ENCODE measurements at regions not wholly inside any gene's neighbourhood (a gene's known extent, or its start where the extent isn't known, plus 50 kb on each side); places are given as distances from the start of the nearest gene placed in this dataset.

DNA sequence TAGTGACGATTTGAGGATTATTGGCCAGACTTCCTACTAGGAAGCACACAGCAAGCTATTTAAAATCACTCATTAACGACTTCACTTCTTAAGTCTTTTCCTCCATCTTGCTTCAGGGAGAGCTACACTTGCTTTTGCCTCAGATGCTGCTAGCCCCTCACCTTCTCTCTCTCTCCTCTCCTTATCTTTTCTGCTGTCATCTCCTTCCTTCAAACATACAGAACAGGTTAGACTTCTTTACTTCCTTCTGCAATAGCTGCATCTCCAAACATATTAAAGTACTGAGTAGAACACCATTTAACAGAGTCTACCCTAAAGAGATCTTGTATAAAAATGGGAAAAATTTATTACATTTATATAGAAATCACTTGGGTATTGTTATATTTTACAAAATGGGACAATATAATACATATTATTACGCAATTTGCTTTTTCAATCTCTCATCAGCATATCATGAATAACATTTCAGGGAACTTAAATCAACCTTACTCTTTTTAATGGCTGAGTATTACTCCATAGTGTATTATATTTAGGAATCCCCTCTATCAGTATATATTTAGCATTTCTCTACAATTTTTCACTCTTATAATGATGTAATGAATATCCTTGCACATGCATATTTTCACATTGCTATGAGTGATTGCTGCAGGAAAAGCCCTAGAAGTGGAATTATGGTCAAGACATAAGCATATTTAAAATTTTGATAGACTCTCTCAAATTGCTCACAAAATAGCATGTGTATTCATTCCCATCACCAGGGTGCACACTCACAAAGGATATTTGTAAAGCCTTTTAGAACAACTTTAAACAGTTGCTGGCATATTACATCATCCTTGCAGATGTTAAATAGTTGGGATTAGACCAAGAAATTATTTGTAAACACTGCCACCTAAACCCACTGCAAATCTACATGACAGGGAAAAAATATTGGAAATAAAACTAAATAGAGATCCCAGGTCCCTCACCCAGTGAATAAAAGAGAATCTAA, 164.5 kb upstream of the NFIB start:
- in situ Hi-C loops (cut with MboI; ENCODE audit: low sequenced_read_pairs) = no loop called here

DNA sequence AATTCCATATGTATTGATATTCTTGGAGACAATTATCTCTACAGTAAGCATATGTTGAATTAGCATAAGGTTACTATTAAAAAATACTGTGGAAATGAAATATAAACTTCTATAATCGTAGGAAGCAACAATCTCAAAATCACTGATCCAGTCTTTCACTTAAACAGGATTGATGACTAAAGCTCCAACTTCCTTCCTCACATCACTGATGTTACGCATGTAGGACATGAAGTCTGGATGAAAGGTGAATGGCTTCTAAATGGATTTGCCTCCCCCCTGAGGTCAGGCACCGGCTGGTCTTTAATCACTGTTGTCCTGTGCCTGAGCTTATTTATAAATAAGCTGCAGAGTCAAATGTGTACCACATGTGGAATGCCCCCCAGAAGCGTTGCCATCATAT, 157.1 kb upstream of the NFIB start:
- in situ Hi-C loops (cut with MboI; ENCODE audit: low sequenced_read_pairs) = no loop called here

DNA sequence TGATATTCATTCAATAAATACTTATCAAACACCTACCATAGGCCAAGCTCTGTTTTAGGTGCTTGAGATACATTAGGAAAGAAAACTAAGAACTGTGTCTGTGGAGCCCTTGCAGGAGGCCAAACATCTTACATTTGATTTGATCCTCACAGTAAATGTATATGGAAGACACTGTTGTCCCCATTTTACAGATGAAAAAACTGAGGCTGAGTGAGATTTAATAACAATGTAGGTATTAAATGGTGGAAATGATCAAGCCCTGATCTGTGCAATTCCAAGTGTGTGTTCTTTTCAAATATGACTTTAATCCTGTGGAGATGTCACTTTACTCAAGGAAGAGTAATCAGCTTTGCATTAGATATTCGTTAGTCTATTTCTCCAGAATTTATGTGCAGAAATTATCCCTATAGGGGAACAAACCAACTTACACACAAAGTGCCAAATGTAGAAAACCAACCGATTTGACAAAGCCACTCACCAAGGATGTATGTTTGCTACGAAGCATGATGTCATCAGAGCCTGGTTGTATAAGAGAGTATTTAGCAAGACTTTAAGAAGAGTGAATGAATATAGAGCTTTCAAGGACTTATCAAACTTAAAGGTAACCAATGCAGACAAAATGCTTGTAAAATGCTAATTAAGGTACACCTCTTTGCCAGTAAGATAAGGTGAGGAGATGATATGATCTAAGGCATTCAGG, 153.9 kb upstream of the NFIB start:
- in situ Hi-C loops (cut with MboI; ENCODE audit: low sequenced_read_pairs) = no loop called here

DNA sequence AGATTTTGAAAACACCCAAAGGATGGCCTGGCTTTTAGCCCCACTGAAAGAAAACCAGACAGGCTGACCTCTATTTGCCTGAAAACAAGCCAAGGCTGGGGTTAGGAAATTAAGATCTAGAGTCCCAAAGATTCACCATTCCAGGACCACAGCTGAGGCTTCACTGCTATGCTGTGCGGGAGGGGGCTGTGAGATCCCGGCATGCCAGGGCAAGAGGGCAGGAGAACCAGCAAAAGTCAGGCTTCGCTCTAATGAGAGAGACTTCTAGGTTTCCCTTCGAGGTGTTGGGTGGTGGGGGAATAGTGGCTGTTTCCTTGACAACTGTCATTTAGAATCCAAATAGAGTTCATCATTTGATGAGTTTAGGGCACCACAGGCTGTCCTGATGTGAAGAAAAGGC, 152.9 kb upstream of the NFIB start:
- in situ Hi-C loops (cut with MboI; ENCODE audit: low sequenced_read_pairs) = no loop called here

DNA sequence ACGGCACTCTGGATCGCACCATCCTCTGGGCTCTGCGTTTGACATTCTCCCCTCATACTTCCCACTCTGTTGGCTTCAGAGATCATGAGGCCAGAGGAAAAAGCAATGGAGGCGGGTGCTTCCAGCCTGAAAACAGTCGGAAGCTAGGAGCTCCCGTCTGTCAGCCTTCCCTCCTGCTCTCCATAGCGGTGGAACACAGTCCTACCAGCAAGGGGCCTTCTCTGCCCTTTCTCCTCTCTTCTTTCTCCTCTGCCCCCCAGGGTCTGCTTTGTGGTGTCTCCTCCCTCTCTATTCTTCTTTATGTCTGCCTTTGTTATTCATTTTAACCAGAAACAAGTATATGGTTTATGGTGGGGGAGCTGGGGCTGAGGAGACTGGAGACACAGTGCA, 152.5 kb upstream of the NFIB start:
- in situ Hi-C loops (cut with MboI; ENCODE audit: low sequenced_read_pairs) = no loop called here

DNA sequence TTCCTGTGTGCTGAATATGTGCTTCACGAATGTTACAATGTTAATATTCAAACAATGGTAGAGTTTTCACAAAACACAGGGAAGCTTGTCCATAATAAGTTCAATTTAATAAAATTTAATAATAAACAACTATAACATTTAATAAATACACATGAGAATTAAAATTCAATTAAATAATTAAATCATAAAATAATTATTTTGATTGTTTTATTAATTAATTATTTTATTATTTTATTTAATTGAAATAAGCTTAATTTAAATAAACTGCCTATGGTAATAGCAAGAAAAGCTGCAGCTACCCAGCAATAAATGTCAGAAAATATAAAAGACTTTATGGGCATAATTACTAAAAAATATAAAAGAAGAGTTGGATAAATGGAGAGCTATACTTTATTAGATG, 149.0 kb upstream of the NFIB start:
- in situ Hi-C loops (cut with MboI; ENCODE audit: low sequenced_read_pairs) = no loop called here

DNA sequence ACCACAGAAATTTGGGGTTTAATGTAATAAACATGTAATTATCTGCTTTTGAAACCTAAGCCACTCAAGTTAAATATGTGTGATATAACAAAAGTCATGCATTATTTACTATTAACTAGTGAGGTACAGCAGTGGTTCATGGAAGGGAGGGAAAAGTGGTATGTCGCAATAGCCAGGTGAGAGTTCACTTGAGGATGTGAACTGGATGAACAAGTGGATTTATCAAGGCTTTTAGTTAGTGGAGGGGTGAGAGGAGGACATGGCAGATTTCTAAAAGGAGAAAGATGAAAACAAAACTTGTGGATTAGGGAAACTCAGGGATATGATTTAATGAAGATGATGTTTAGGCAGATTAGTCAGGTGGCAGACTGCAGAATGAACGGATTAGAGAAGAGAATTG, 141.3 kb upstream of the NFIB start:
- in situ Hi-C loops (cut with MboI; ENCODE audit: low sequenced_read_pairs) = no loop called here

DNA sequence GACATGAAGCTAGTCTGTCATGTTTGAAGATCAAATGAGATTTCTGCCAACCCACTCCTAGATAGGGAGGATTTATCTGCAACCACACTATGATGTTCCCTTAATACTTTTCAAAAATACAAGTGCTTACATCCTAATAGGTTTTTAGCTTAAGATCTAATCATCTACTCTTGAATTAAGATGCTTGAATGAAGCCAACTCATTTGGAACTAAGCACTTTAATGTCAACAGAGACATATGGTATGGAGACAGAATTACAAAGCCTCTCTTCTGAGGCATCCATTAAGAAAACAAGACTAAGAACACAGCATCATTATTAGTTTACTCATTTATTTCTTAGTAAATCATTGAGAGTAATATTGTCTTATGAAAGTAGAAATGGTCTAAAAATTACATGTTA, 139.3 kb upstream of the NFIB start:
- in situ Hi-C loops (cut with MboI; ENCODE audit: low sequenced_read_pairs) = no loop called here

DNA sequence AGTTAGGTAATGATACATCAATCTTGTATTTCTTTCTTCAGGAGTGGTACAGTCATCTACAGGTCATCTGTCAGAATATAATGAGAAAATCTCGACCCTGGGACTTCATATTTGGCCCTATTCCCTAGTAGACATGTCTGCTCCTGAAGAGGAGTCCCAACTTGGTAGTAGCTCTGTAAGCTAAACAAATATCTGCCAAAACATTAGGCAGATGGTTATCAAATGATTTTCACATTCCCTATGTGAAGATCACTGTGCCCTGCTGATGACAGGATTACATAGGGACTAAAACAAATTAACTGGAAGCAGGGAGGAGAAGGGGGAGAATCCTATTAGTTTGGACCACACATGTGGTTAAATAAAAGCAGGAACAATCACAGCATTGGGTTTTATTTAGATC, 138.6 kb upstream of the NFIB start:
- in situ Hi-C loops (cut with MboI; ENCODE audit: low sequenced_read_pairs) = no loop called here

DNA sequence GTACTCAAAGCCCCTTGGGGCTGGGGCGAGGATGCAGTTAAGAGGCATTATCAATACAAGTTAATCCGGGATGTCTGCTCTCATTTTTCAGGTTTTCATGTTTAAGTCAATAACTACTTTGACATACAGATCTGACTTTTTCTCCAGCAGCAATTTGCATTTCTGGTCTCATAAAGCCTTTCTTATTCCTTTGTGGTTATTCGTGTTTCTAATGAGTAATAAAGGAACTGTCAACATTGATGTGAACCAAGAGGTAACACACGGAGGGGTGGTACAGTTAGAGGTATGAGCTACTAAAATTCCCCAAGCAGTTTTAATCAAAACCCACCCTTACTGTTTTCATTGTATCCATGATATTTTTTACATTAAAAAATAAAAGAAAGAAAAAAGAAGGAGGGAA, 138.0 kb upstream of the NFIB start:
- in situ Hi-C loops (cut with MboI; ENCODE audit: low sequenced_read_pairs) = no loop called here

DNA sequence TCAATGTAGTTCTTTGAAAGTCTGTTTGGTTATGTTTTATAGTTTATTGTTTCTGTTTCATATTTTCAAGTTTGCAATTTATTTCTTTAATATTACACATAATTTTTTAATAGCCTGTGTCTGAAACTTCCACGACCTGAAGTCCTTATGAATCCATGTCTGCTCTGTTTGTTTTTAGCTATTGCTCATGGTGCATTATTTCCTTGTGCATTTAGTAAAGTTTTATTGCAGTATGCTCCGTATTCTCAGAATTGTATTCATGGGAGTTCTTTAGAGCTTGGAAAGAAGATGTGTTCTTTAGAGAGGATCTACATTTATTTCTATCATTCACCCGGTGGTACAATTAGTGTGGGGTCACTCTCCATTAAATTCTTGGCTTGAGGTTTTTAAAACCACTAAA, 133.2 kb upstream of the NFIB start:
- in situ Hi-C loops (cut with MboI; ENCODE audit: low sequenced_read_pairs) = no loop called here

DNA sequence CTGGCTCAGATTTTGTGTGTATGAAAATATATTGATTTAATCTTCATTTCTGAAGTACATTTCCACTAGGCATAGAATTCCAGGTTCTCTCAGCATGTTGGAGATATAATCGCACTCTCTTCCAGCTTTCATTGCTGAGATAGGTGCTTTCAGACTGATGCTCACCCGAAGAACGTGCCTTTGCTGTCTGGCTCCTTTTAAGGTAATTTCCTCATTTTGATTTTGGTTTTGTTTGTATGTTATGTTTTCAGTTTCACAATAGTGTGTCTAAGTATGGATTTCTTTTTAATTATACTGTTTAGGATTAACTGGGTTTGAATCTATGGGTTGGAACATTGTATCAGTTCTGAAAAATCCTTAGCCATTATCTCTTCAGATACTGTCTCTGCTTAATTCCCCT, 132.0 kb upstream of the NFIB start:
- in situ Hi-C loops (cut with MboI; ENCODE audit: low sequenced_read_pairs) = no loop called here

DNA sequence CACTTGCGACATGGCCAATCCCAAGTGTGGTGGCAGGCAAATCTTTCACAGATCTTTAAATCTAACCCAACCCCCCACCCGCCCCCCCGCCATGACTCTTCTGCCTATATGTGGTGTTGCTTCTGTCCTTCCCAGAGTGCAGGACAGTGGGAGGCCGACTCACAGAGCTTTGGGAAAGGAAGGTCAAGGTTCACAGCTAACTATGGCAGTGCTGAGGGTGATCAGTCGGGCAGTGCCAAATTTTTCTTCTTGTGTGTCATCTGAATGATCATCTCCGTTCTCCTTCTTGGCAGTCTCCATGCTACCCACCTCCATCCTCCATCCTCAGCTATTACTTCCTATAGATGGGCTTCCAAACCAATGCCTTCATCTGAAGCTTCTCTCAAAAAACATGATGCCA, 129.0 kb upstream of the NFIB start:
- in situ Hi-C loops (cut with MboI; ENCODE audit: low sequenced_read_pairs) = no loop called here

DNA sequence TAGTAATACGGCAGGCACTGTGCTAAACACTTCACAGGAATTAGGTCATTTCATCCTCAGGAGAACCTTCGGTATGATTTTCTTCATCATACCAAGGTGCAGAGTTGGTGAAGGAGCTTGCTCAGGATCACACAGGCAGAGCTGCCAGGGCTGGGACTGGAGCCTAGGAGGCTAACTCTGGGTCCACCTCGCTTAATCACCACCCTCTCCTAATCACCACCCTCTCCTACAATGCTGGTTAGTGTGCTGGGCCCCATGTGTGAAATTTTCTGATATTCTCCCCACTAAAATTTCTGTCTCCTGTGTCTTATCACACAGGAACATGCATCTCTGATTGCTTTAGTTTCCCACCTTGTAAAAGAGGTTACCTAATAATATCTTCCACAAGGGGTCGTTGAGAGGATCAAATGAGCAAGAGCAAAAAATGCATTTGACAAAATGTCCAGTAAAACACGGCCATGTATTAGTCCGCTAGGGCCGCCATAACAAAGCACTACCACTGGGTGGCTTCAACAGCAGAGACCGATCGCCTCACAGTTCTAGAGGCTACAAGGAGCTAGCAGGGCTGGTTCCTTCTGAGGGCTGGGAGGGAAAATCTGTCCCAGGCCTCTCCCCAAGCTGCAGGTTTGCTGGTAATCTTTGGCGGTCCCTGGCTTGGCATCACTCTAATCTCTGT, 128.2 kb upstream of the NFIB start:
- in situ Hi-C loops (cut with MboI; ENCODE audit: low sequenced_read_pairs) = no loop called here

DNA sequence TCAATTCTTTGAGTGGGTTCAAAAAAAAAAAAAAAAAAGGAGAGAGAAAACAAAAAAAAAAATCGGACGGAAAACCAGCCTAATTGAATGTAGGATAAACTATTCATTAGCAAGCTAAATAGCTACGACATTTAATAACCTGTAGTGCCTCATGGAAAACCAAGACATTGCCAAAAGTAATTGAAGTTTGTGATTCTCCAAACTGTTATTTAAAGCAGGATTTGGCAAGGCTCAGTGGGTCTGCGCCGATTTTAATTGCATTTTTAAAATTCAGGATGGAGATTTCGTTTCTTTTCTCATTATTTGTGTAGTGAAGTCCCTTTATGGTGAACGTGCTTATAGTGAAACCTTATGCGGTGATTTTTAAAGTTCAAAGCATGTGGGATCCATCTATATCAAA, 127.2 kb upstream of the NFIB start:
- in situ Hi-C loops (cut with MboI; ENCODE audit: low sequenced_read_pairs) = no loop called here

DNA sequence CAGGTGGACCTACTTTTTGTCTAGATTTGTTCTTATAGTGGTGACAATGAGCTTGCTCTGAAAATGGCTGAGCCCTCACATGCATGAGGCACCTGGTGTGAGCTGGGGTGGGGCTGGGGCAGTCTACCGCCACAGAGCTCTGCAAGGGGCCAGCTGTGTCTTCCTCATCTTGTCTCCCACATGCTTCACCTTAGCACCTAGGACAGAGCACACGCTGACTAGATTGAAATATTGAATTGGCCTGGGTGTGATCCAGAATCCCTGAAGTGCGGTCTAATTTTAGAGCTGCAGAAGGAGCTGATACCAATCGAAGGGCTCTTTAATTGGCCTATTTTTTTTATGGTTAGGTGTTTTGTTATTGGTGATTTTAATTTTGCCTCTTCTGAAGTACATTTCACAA, 126.1 kb upstream of the NFIB start:
- in situ Hi-C loops (cut with MboI; ENCODE audit: low sequenced_read_pairs) = no loop called here

DNA sequence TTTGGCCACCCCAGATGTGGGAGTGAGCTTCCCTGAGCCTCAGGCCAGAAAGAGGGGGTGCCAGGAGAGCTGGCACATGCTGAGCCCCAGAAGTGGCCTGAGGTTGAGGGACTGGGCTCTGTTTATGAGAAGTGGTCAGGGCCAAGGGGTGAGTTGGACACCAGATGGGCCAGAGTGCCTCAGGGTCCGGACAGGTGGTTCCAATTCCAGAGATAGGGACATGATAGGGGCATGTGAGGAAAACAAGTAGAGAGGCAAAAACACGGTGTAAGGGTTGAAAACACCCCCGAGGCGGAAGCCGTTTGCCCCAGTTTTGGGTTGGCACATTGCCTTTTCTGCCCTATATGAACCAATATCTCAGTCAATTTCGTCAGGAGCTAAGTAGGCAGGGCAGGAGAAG, 125.6 kb upstream of the NFIB start:
- in situ Hi-C loops (cut with MboI; ENCODE audit: low sequenced_read_pairs) = no loop called here

DNA sequence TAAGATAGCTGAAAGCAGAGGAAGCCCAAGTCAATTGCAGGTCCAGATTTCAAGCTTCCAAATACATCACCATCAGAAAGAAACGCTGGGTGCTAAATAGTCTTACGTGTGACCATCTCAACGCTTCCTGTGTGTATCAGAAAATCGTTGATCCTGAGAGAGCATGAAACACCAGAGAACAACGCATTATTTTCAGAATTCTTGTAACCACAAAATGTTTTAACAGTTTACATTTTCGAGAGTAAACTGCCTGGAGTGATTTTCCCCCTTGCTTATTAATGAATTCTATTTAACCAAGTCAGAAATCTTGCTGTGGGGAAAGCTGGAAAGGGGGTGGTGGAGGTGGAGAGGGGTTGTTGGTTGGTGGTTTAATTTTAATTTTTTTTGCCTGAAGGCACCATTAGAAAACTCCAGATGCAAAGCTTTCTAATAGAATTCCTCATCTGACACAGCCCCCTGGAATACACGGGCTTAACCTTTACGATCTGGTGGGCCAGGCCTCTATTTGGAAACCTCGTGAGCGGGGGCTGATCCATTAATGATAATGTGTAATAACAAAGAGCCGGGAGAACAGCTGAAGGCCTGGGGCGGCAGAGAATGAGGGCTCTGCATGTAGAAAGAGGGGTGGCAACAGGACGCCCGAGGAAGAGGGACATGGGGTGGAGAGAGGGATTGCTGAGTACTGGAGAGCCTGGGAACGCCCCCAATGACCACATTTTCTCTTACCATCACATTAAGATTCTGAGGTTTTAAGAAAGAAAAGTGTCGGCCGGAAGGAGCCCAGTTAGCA, 124.5 kb upstream of the NFIB start:
- in situ Hi-C loops (cut with MboI; ENCODE audit: low sequenced_read_pairs) = no loop called here

DNA sequence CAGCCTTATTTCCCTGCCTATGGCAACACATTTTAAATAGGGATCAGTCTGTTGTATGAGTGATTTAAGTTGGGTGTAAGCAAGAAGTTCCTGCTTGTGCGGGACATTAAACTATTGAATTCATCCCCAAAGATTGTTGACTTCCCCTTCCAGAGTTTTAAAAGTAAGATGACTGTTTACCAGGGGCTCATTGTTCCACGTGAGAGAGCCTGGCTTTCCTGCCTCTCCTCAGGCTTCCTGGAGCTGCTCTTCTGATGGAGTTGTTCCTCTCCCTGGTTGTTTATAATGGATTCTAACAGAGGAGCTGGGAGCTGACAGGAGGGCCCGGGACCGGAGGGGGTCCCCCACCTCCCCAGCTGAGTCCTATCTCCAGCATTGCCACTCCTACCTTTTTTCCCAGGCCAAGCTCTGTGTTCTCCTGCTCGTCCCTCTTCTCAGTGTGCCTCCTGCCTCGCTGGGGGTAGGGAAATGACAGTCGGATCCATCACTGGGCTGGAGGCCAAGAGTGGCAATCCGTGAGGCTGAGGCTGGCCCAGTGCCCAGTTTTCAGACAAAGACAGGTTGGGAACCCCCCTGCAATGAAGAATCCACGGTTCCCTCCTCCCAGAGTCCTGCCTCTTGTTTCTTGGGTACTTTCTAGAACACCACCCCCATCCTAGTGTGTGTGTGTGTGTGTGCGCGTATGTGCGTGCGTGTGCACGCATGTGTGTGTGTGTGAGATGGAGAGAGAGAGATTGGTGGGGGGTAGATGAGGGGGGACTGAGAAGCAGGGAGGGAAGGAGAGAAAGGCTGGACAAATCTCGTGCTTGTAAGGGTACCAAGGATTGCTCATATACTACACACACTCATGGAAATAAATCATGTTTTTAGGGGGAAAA, 123.7 kb upstream of the NFIB start:
- in situ Hi-C loops (cut with MboI; ENCODE audit: low sequenced_read_pairs) = no loop called here

DNA sequence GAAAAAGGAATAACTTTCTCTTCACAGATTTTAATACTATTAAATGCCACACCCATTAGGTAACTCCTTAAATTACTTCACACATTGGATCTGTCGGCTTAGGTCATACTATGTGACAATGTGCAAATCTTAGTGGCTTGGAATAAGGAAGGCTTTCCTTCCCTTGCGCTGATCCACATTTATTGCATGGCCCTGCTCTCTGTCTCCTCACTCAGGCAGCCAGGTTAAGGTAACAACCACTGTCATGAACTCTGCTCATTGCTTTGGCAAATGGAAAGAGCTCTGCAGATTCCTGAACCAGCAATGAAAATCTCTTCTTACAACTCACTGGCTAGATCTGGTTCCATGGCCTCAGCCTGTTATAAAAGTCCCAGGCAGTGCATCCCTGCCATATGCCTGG, 121.9 kb upstream of the NFIB start:
- in situ Hi-C loops (cut with MboI; ENCODE audit: low sequenced_read_pairs) = no loop called here

All from HL-60/S4 treated with phorbol 12-myristate 13-acetate at 8.2 ng/mL for 4 days and 3 days (cell line).